ENCODE measurements at regions not wholly inside any gene's neighbourhood (a gene's known extent, or its start where the extent isn't known, plus 50 kb on each side); places are given as distances from the start of the nearest gene placed in this dataset.

GRCh38 chr6:170076466-170077165 is 214.3 kb downstream of the DLL1 start:
- Histone ChIP-seq H3K9me3 (replicated peaks; ENCODE audit: control insufficient read depth, insufficient read depth, low read length) (no peaks in the 10 kb centered on the region), H3K4me1 (ENCODE audit: control insufficient read depth, extremely low read depth, insufficient read depth, low read length) (no peaks in the 10 kb centered on the region), H3K79me2 (ENCODE audit: control insufficient read depth, insufficient read depth, low read length) (no peaks in the 10 kb centered on the region), H3K27ac (ENCODE audit: insufficient read depth, low read depth, low read length) (no peak overlapping the region), H3K9me1 (replicated peaks; ENCODE audit: control insufficient read depth, extremely low read depth, insufficient read depth, low read length) (no peaks in the 10 kb centered on the region), H3K9ac (replicated peaks; ENCODE audit: extremely low read depth, insufficient read depth, low read length) (no peak overlapping the region), H2AFZ (ENCODE audit: low read depth, low read length) (no peak overlapping the region), H3K27me3 (ENCODE audit: control insufficient read depth in 2 of 2, insufficient read depth in 2 of 2, low read length in 2 of 2) (no peaks in the 10 kb centered on the region), H3K36me3 (ENCODE audit: control insufficient read depth in 2 of 2, extremely low read depth in 1 of 2, insufficient read depth in 2 of 2, low read length in 2 of 2) (no peaks in the 10 kb centered on the region), H3K4me3 (replicated peaks in 1 of 3; ENCODE audit: insufficient read depth in 1 of 3, low read depth in 1 of 3, low read length in 3 of 3) (no peak overlapping the region), H3K4me2 (ENCODE audit: insufficient read depth, low read length) (no peak overlapping the region), H4K20me1 (replicated peaks; ENCODE audit: control insufficient read depth, extremely low read depth, insufficient read depth, low read length) (no peaks in the 10 kb centered on the region)
- FAIRE-seq (no peak), DNase-seq (ENCODE audit: low read depth, low spot score) (no peak)
- BruUV-seq (replicated peaks), result no TSS peak
- intact Hi-C loops (cut with micrococcal nuclease) (no loop called here), dilution Hi-C loops (cut with MboI; ENCODE audit: extremely low pct_ligation_motif_present, low sequenced_read_pairs) (no loop called here)
- TF ChIP-seq EZH2 (IDR thresholded peaks at IDR 0.05; ENCODE audit: borderline replicate concordance, low read depth, low read length, severe bottlenecking) (no peak), GATA2 (IDR thresholded peaks at IDR 0.05; ENCODE audit: insufficient read depth, insufficient read length, low read depth, low read length) (no peak), POLR2A (IDR thresholded peaks at IDR 0.05; ENCODE audit: low read depth, low read length) (no peak), JUN (IDR thresholded peaks at IDR 0.05; ENCODE audit: borderline replicate concordance, insufficient read depth, insufficient read length, low read depth) (no peak), MYC (IDR thresholded peaks at IDR 0.05; ENCODE audit: low read depth, low read length) (no peak), FOS (IDR thresholded peaks at IDR 0.05; ENCODE audit: borderline replicate concordance, insufficient read depth, low read length) (no peak), POLR2AphosphoS5 (IDR thresholded peaks at IDR 0.05; ENCODE audit: insufficient read depth, low read depth, low read length) (no peak)
- TF ChIP-seq, protein P1, sequence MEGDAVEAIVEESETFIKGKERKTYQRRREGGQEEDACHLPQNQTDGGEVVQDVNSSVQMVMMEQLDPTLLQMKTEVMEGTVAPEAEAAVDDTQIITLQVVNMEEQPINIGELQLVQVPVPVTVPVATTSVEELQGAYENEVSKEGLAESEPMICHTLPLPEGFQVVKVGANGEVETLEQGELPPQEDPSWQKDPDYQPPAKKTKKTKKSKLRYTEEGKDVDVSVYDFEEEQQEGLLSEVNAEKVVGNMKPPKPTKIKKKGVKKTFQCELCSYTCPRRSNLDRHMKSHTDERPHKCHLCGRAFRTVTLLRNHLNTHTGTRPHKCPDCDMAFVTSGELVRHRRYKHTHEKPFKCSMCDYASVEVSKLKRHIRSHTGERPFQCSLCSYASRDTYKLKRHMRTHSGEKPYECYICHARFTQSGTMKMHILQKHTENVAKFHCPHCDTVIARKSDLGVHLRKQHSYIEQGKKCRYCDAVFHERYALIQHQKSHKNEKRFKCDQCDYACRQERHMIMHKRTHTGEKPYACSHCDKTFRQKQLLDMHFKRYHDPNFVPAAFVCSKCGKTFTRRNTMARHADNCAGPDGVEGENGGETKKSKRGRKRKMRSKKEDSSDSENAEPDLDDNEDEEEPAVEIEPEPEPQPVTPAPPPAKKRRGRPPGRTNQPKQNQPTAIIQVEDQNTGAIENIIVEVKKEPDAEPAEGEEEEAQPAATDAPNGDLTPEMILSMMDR (IDR thresholded peaks at IDR 0.05; ENCODE audit: extremely low read depth in 1 of 2, insufficient read depth in 1 of 2, low read depth in 1 of 2, low read length in 2 of 2), result no peak
- TF ChIP-seq, protein P2, sequence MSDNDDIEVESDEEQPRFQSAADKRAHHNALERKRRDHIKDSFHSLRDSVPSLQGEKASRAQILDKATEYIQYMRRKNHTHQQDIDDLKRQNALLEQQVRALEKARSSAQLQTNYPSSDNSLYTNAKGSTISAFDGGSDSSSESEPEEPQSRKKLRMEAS (IDR thresholded peaks at IDR 0.05; ENCODE audit: insufficient read depth, insufficient read length), result no peak
- CTCF ChIA-PET, result no interaction called here
- POLR2A ChIA-PET, result no interaction called here
